Activated T-cell treated with anti-CD3 and anti-CD28 coated beads, Interleukin-2, amount 50 U/mL, for 4 hours (primary cell): ENCODE measurements at regions not wholly inside any gene's neighbourhood (a gene's known extent, or its start where the extent isn't known, plus 50 kb on each side); places are given as distances from the start of the nearest gene placed in this dataset.
"Not testable (repeated sequence)": the region's sequence is repeated elsewhere in the genome, so short reads cannot be mapped to it uniquely, and the experiment has no call there.

Experiments
- ATAC-seq, 2 donors: fragments of 200-7000 bp; cut with Tn5 transposase; one replicate each; pipeline ENCODE4 v1.10.0; 2021
- DNase-seq: peaks from one replicate; pipeline ENCODE4 v3.0.0-alpha.2; 2020
- H3K27me3 Mint-ChIP-seq: one replicate; pipeline ENCODE4 v1.8.0; 2021; ENCODE audit warnings: low read depth, mixed read lengths
- H3K36me3 Mint-ChIP-seq: one replicate; pipeline ENCODE4 v1.8.0; 2022; ENCODE audit warnings: mixed read lengths; ENCODE audit not compliant: insufficient read depth
- H3K4me1 Mint-ChIP-seq: one replicate; pipeline ENCODE4 v1.8.0; 2021; ENCODE audit warnings: low read depth, mixed read lengths
- H3K4me3 Mint-ChIP-seq: one replicate; pipeline ENCODE4 v1.8.0; 2021; ENCODE audit warnings: mild to moderate bottlenecking, moderate library complexity, mixed read lengths
- H3K9me3 Mint-ChIP-seq: one replicate; pipeline ENCODE4 v1.8.0; 2021; ENCODE audit warnings: mixed read lengths

DNA sequence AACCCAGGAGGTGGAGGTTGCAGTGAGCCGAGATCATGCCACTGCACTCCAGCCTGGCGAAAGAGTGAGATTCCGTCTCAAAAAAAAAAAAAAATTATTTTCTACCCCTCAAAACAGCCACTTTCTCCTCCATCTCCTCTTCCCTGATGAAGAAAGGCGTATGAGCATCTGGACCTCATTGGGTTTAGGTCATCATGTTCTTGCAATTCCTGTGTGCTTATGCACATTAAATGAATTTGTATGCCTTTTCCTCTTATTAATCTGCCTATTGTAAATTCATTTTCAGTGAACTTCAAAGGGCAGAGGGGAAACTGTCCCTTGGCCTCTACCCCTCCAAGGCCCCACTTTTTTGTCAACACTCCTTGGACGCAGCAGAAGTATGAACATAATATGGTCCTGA, 117.8 kb downstream of the RPLP1 start:
- no peak for ATAC-seq
- H3K36me3 Mint-ChIP-seq: no peaks in the 10 kb centered on the region
- H3K27me3 Mint-ChIP-seq: peaks cover 3% of the 10 kb centered on the region
- no peak for DNase-seq
- H3K4me1 Mint-ChIP-seq: peaks cover 17% of the 10 kb centered on the region
- no peaks in the 10 kb centered on the region for H3K9me3 Mint-ChIP-seq
- no peak overlapping the region for H3K4me3 Mint-ChIP-seq

DNA sequence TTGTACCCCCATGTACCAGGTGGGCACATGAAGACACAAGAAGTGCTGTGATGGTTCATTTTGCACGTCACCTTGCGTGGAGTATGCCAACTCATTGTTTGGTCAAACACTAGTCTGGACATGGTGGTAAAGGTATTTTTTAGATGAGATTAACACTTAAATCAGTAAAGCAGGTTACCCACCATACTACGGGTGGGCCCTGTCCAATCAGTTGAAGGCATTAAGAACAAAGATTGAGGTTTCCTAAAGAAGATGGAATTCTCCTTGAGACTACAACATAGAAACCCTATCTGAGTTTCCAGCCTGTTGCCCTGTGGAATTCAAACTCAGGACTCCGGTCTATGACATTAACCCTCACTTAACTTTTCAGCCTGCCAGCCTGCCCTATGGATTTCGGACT, 118.4 kb downstream of the RPLP1 start:
- no peaks in the 10 kb centered on the region for H3K36me3 Mint-ChIP-seq
- DNase-seq (no peak), ATAC-seq (no peak)
- peaks cover 3% of the 10 kb centered on the region for H3K27me3 Mint-ChIP-seq
- no peaks in the 10 kb centered on the region for H3K9me3 Mint-ChIP-seq
- H3K4me1 Mint-ChIP-seq: peaks cover 22% of the 10 kb centered on the region
- H3K4me3 Mint-ChIP-seq: no peak overlapping the region

DNA sequence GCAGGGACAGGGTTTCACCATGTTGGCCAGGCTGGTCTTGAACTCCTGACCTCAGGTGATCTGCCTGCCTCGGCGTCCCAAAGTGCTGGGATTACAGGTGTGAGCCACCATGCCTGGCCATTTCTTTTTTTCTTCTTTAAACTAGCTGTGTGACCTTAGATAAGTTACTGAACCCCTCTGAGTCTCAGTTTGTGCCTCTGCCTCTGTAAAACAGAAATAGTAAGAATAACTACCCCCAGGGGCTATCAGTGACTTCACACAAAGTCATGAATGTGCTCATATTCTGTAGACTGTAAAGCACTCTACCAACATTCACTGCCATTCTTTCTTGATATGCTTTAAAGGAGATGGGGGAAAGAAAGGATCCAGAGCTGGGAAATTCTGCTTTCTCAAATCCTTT, 120.7 kb downstream of the RPLP1 start:
- H3K36me3 Mint-ChIP-seq, H3K27me3 Mint-ChIP-seq, ATAC-seq, H3K4me3 Mint-ChIP-seq, H3K9me3 Mint-ChIP-seq, DNase-seq: not testable (repeated sequence)
- peaks cover 30% of the 10 kb centered on the region for H3K4me1 Mint-ChIP-seq

DNA sequence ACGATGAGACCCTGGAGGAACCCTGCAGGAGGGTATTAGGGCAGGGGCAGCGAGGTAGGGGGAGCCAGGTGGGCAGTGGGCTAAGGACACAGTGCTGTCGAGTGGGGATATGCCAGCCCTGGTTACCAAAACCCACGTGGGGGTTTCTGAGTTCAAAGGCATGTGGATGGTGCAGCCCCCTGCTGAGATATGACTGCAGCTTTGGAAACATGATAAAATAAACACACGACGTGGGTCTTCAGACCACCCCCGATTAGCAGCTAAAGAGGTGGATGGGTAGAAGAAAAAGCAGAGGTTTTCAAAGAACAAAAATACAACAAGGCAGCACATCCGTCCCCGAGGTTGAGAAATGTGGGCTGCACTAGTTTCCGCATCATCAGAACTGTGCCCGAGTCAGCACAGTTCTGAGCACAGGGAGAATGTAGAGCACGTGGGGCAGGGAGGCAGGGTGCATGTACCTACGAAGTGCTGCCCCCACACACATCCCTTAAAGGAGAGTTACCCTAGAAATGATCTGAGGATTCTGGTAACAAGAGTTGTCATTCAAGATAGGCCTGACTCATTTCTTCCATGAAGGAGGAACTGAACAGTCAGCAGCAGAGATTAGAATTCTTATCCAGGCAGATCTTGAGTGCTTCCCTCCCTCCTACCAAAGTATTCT, 121.3 kb downstream of the RPLP1 start:
- peaks cover 30% of the 10 kb centered on the region for H3K4me1 Mint-ChIP-seq
- H3K27me3 Mint-ChIP-seq: peaks cover 3% of the 10 kb centered on the region
- peak; percentile 58 for DNase-seq
- no peaks in the 10 kb centered on the region for H3K9me3 Mint-ChIP-seq
- no peaks in the 10 kb centered on the region for H3K36me3 Mint-ChIP-seq
- peak; percentile 87 to 88 for ATAC-seq
- H3K4me3 Mint-ChIP-seq: no peak overlapping the region

DNA sequence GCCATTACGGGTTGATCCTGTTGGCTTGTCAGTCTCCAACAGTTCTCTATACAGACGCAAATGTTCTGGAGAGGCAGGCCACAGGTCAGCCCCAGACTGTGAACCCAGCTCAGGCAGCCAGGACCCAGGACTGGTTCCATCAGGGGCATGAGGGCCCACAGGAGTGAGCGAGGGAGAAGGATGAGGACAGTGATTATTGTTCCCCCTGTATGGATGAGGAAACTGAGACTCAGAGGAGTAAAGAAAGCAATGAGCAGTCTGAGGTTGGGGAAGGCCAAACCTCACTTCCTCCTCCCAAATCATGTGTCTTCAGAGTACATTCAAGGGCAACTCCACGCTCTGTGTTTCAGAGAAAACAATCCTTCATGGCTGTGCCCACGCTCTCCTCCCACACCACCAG, 121.9 kb downstream of the RPLP1 start:
- Mint-ChIP-seq H3K4me1 (peaks cover 30% of the 10 kb centered on the region), H3K4me3 (no peak overlapping the region), H3K27me3 (peaks cover 3% of the 10 kb centered on the region), H3K36me3 (no peaks in the 10 kb centered on the region), H3K9me3 (no peaks in the 10 kb centered on the region)
- DNase-seq (no peak), ATAC-seq (peak; percentile 11 to 22)

DNA sequence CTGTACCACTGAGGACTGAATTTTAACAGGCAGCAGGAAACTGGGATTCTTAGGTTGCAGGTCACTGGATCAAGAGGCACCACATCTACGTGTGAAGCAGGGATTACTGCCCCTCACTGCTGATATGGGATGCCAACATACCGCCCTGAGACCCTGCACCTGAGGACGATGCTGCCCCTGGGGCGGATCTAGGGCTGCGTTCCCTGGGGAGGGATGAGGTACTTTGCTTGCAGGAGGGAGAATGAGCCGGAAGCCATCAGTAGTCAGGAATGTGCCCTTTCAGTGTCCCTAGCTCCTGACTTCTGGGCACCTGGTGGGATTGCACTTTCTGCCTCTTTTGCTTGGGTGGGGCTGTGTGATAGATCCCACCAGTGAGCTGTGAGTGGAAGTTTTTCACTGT, 122.8 kb downstream of the RPLP1 start:
- peaks cover 30% of the 10 kb centered on the region for H3K4me1 Mint-ChIP-seq
- H3K9me3 Mint-ChIP-seq: no peaks in the 10 kb centered on the region
- peaks cover 3% of the 10 kb centered on the region for H3K27me3 Mint-ChIP-seq
- no peak overlapping the region for H3K4me3 Mint-ChIP-seq
- no peaks in the 10 kb centered on the region for H3K36me3 Mint-ChIP-seq
- no peak for DNase-seq
- no peak for ATAC-seq

DNA sequence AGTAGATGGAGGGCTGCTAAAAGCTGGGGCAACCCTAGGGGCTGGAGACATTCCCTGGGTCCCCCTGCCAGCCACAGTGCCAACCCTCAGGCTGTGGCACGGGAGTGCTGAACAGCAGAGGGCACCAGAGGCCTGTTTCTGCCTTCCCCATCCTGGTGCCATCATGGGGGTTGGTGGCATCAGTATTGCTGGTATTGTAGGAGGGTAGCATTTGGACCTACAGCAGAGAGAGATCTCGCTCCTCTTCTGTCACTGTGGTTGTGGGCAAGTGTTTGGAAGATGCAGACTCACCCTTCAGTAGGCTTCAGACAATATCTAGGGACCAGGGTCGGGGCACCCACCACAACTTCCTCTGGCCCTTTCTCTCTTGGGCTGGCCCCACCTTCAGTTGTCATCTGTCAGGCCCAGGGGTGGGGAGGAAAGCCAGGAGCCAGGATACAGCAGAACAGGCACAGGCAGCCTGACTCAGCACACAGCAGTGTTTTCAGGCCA, 123.5 kb downstream of the RPLP1 start:
- peaks cover 3% of the 10 kb centered on the region for H3K27me3 Mint-ChIP-seq
- H3K4me3 Mint-ChIP-seq: no peak overlapping the region
- peak; percentile 67 for DNase-seq
- ATAC-seq: peak; percentile 64 to 68
- peaks cover 30% of the 10 kb centered on the region for H3K4me1 Mint-ChIP-seq
- no peaks in the 10 kb centered on the region for H3K36me3 Mint-ChIP-seq
- no peaks in the 10 kb centered on the region for H3K9me3 Mint-ChIP-seq

DNA sequence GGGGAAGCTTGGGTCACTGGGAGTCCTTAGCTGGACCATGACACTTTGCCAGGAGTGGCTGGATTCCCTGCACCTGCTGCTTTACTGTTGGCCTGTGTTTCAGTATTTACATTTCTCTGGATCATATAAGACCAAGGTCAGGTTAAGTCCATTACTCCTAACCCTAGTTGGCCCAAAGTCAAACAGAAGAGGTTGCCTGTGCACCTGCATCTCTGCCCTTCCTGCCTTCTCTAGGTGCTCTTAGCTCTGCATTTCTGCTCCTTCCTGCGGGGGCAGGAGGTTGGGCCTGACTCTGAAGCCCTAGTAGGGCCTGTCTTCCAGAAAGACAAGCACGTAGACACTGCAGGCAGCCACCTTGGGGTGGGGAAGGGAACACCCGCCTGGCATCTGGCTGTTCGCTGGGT, 124.3 kb downstream of the RPLP1 start:
- DNase-seq (no peak), ATAC-seq (no peak)
- Mint-ChIP-seq H3K9me3 (no peaks in the 10 kb centered on the region), H3K27me3 (peaks cover 2% of the 10 kb centered on the region), H3K4me1 (peaks cover 30% of the 10 kb centered on the region), H3K36me3 (no peaks in the 10 kb centered on the region), H3K4me3 (no peak overlapping the region)

DNA sequence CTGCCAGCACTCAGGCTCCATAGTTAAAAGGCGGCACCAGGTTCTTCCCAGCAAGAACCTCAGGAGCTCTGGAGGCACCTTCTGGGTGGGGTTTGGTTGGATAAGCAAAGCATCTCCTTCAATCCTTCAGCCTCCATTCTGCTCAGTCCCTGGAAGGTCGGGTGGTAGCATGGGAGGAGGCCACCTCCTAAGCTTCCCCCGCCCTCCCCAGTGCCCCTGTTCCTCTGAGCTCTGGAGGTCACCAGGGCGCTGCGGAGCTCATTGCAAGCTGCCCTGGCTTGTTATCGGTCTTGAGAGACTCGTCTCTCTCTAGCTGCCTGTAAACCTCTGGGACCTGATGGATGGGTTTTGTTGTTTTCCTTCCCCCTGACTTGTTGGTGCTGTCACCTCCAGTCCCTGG, 124.8 kb downstream of the RPLP1 start:
- Mint-ChIP-seq H3K4me3 (no peak overlapping the region), H3K9me3 (no peaks in the 10 kb centered on the region), H3K36me3 (no peaks in the 10 kb centered on the region), H3K4me1 (peaks cover 30% of the 10 kb centered on the region), H3K27me3 (no peaks in the 10 kb centered on the region)
- no peak for ATAC-seq
- no peak for DNase-seq

DNA sequence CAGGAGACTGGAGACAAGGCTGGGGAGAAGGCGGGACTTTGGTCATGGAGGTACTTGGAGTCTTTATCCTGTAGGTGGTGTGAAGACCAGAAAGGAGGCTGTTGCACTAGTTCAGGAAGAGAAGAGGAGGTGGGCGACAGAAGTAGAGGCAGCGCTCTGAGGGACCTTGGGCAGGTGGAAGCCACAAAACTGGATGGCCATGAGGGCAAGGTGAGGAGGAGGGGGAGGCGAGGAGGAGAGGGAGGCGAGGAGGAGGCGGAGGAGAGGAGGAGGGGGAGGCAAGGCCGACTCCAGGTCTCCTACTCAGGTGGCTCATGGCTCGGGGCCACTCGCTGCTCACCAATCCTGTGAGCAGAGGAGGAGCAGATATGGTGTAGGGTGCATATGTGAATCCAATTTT, 125.6 kb downstream of the RPLP1 start:
- H3K4me1 Mint-ChIP-seq: peaks cover 30% of the 10 kb centered on the region
- no peaks in the 10 kb centered on the region for H3K36me3 Mint-ChIP-seq
- H3K9me3 Mint-ChIP-seq: no peaks in the 10 kb centered on the region
- DNase-seq (no peak), ATAC-seq (no peak)
- H3K4me3 Mint-ChIP-seq: no peak overlapping the region
- no peaks in the 10 kb centered on the region for H3K27me3 Mint-ChIP-seq

DNA sequence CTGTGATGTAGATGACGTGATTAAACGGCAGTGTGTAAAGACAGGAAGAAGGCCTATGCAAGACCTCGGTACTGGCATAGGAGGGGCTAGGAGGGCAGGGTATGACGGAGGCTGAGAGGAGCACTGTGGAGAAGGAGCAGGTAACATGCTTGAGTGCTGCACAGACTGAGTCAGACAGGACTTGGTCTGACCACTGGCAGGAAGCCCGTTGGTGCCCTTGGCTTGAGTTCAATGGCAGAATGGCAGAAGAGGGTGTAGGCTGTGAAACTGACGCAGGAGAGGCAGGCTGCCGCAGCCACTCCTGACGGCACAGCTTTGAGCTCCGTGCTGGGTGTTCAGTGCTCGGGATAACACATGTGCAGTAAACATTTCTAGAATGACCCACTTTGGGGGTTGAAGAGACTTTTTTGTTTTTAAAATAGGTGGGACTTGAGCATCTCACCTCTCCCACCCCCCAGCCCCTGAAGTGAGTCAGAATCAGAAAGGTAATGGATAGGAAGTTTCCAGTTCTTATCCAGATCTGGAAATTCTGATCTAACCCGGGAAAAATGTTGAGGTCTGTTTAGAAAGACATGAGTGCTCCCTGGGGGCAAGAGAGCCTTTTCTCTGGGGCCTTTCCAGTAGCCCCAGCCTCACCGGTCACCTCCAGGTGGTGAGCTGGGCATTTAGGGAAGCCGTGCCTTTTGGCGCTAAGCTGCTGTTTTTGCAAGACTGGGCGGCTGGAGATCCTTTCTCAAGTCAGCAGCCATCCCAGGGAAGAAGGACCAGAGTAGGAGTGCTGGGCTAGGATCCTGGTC, 126.4 kb downstream of the RPLP1 start:
- DNase-seq: no peak
- H3K36me3 Mint-ChIP-seq: no peaks in the 10 kb centered on the region
- no peak overlapping the region for H3K4me3 Mint-ChIP-seq
- ATAC-seq: no peak
- no peaks in the 10 kb centered on the region for H3K27me3 Mint-ChIP-seq
- peaks cover 27% of the 10 kb centered on the region for H3K4me1 Mint-ChIP-seq
- no peaks in the 10 kb centered on the region for H3K9me3 Mint-ChIP-seq

DNA sequence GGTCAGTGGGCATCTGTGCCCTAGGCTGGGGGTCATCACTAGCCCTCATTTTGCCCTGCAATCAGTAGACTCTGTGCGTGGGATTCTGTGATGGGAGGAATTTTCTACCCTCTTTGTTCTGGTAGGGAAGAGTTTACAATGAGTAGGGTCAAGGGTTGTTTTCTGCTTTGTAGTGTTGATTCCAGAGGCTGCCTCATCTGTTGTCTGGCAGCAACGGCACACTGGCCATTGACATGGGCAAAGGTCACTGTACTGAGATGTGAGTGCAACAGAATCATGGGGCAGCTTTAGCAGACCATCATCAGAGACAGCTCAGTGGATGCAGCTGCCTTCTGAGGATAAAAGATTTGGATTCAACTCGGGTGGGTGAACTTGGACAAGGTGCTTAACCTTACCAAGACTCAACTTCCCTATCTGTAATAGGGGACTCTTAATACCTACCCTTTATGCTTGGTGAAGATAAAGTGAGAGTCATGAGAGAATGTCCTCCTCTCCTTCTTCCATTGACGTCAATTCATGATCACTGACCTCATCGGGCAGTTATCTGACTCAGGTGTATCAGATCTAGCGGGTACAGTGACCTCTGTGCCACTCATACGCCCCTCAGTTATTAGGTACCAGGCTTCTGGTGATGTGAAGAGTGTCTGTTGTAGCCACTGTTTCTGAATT, 127.5 kb downstream of the RPLP1 start:
- no peaks in the 10 kb centered on the region for H3K36me3 Mint-ChIP-seq
- peaks cover 18% of the 10 kb centered on the region for H3K4me1 Mint-ChIP-seq
- no peaks in the 10 kb centered on the region for H3K27me3 Mint-ChIP-seq
- no peak for DNase-seq
- no peak for ATAC-seq
- no peaks in the 10 kb centered on the region for H3K9me3 Mint-ChIP-seq
- H3K4me3 Mint-ChIP-seq: no peak overlapping the region

DNA sequence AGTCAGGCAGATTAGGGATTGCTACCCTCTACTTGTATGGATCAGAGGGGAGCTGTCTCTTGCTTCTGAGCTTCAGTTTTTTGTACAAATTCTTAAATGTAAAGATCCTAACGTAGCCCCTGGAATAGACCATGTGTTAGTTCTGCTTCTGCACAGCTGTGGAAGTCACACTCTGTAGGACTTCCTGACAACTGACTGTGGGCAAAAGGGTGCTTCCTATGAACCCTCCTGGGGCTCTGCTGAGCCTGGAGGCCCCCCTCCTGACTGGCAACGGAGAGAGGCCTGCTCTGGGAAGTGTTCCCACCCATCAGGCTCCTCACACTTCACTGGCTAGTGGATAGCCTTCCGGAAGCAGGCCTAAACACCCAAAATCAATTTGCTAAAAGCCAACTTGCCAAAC, 131.0 kb downstream of the RPLP1 start:
- no peaks in the 10 kb centered on the region for H3K27me3 Mint-ChIP-seq
- no peak for ATAC-seq
- no peak overlapping the region for H3K4me3 Mint-ChIP-seq
- no peaks in the 10 kb centered on the region for H3K9me3 Mint-ChIP-seq
- H3K36me3 Mint-ChIP-seq: no peaks in the 10 kb centered on the region
- no peak for DNase-seq
- H3K4me1 Mint-ChIP-seq: peaks cover 4% of the 10 kb centered on the region

DNA sequence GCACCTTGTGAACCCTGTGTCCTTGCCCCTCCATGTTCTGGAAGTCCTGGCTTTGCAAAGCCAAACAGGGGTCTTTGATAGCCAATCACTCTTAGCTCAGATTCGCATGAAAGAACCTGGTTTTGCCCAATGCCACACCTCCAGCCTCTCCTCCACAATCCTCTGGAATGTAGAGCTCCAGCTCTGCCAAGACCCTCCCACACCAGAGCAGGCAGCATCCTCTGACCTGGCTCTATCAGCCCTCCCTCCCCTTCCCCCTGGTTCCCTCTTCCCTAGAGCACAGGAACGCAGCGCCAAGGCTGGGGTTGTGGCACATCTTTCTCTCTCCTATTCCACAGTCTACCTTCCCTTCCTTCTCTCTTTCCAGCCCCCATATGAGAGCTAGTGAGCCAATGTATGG, 133.3 kb downstream of the RPLP1 start:
- Mint-ChIP-seq H3K4me1 (peaks cover 4% of the 10 kb centered on the region), H3K36me3 (no peaks in the 10 kb centered on the region), H3K9me3 (no peaks in the 10 kb centered on the region), H3K4me3 (no peak overlapping the region), H3K27me3 (no peaks in the 10 kb centered on the region)
- ATAC-seq: no peak
- no peak for DNase-seq

DNA sequence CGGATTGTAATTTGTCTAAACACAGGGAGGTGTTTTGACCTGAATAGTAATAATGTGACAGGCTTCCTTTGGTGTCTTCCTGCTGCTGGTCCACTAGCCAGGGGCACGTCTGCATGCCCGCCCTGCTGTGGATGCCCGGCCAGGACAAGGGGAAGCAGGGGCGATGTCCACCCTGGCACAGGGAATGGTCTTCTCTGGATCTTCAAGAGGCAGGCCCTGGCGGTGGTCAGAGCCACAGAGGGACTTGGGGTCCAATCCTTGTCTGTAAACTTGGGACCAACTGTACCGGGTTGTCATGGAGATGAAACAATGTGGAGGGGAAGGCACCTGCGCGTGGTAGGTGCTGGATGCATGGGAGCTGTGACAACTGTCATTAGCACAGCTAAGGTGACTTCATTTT, 134.1 kb downstream of the RPLP1 start:
- H3K4me3 Mint-ChIP-seq: no peak overlapping the region
- DNase-seq: no peak
- peaks cover 4% of the 10 kb centered on the region for H3K4me1 Mint-ChIP-seq
- H3K9me3 Mint-ChIP-seq: no peaks in the 10 kb centered on the region
- no peak for ATAC-seq
- no peaks in the 10 kb centered on the region for H3K36me3 Mint-ChIP-seq
- no peaks in the 10 kb centered on the region for H3K27me3 Mint-ChIP-seq
